ENCODE measurements at regions not wholly inside any gene's neighbourhood (a gene's known extent, or its start where the extent isn't known, plus 50 kb on each side); places are given as distances from the start of the nearest gene placed in this dataset.

GRCh38 chr2:212936572-212936971 lies 214.8 kb downstream of the IKZF2 start:
- H3K4me3 ChIP-seq (ENCODE audit: low read depth, low read length): no peak overlapping the region
- Mint-ChIP-seq H3K9me3 (ENCODE audit: unreplicated experiment) (no peaks in the 10 kb centered on the region), H3K27me3 (ENCODE audit: insufficient read depth, unreplicated experiment) (no peaks in the 10 kb centered on the region), H3K4me3 (ENCODE audit: unreplicated experiment) (no peak overlapping the region), H3K36me3 (ENCODE audit: insufficient read depth, unreplicated experiment) (no peaks in the 10 kb centered on the region), H3K27ac (ENCODE audit: unreplicated experiment) (no peak overlapping the region), H3K4me1 (ENCODE audit: low read depth, unreplicated experiment) (peaks cover 29% of the 10 kb centered on the region)
- DNase-seq: no peak
- H3K36me3 ChIP-seq (ENCODE audit: control insufficient read depth, insufficient read depth, low read length): no peaks in the 10 kb centered on the region
- intact Hi-C loops (cut with micrococcal nuclease; ENCODE audit: unreplicated experiment): no loop called here
- H3K27me3 ChIP-seq (replicated peaks; ENCODE audit: control insufficient read depth, insufficient read depth, low read length): no peaks in the 10 kb centered on the region
- H3K4me1 ChIP-seq: peaks cover 28% of the 10 kb centered on the region
- CTCF ChIA-PET: interaction anchor here (0.6 kb wide), 1 partner anchor 306 kb away, joined by 5 read pairs; no protein-coding TSS in a partner anchor
- no peaks in the 10 kb centered on the region for H3K9me3 ChIP-seq
- no peak for TF ChIP-seq CTCF (IDR thresholded peaks at IDR 0.05; ENCODE audit: insufficient read depth in 1 of 2, low read depth in 1 of 2, low read length in 1 of 2, severe bottlenecking in 1 of 2, unreplicated experiment in 1 of 2)
- BruUV-seq (replicated peaks): no TSS peak
- POLR2A ChIA-PET: no interaction called here

GRCh38 chr2:212935752-212936151 lies 215.7 kb downstream of the IKZF2 start:
- no TSS peak for BruUV-seq (replicated peaks)
- Mint-ChIP-seq H3K27ac (ENCODE audit: unreplicated experiment) (no peak overlapping the region), H3K27me3 (ENCODE audit: insufficient read depth, unreplicated experiment) (no peaks in the 10 kb centered on the region), H3K9me3 (ENCODE audit: unreplicated experiment) (no peaks in the 10 kb centered on the region), H3K4me3 (ENCODE audit: unreplicated experiment) (no peak overlapping the region), H3K36me3 (ENCODE audit: insufficient read depth, unreplicated experiment) (no peaks in the 10 kb centered on the region), H3K4me1 (ENCODE audit: low read depth, unreplicated experiment) (peaks cover 26% of the 10 kb centered on the region)
- Histone ChIP-seq H3K36me3 (ENCODE audit: control insufficient read depth, insufficient read depth, low read length) (no peaks in the 10 kb centered on the region), H3K4me3 (ENCODE audit: low read depth, low read length) (no peak overlapping the region), H3K4me1 (peaks cover 25% of the 10 kb centered on the region), H3K9me3 (no peaks in the 10 kb centered on the region), H3K27me3 (replicated peaks; ENCODE audit: control insufficient read depth, insufficient read depth, low read length) (no peaks in the 10 kb centered on the region)
- DNase-seq: no peak
- CTCF ChIA-PET: interaction anchor here (0.6 kb wide), 1 partner anchor 306 kb away, joined by 5 read pairs; no protein-coding TSS in a partner anchor
- intact Hi-C loops (cut with micrococcal nuclease; ENCODE audit: unreplicated experiment): no loop called here
- POLR2A ChIA-PET: no interaction called here
- no peak for TF ChIP-seq CTCF (IDR thresholded peaks at IDR 0.05; ENCODE audit: insufficient read depth in 1 of 2, low read depth in 1 of 2, low read length in 1 of 2, severe bottlenecking in 1 of 2, unreplicated experiment in 1 of 2)

- peaks cover 18% of the 10 kb centered on the region; the same call in 1 of the 2 replicates for H3K4me1 ChIP-seq
Observed at GRCh38 chr2:212931271-212931670, 220.1 kb downstream of the IKZF2 start.

More at GRCh38 chr2:212931271-212931670, 220.1 kb downstream of the IKZF2 start:
- H3K4me3 Mint-ChIP-seq (ENCODE audit: unreplicated experiment): no peak overlapping the region
- no peaks in the 10 kb centered on the region for H3K9me3 Mint-ChIP-seq (ENCODE audit: unreplicated experiment)
- Histone ChIP-seq H3K9me3 (no peaks in the 10 kb centered on the region), H3K27me3 (replicated peaks; ENCODE audit: control insufficient read depth, insufficient read depth, low read length) (no peaks in the 10 kb centered on the region), H3K36me3 (ENCODE audit: control insufficient read depth, insufficient read depth, low read length) (no peaks in the 10 kb centered on the region), H3K4me3 (ENCODE audit: low read depth, low read length) (no peak overlapping the region)
- ChIA-PET POLR2A (no interaction called here), CTCF (no interaction called here)
- no peak overlapping the region for H3K27ac Mint-ChIP-seq (ENCODE audit: unreplicated experiment)
- DNase-seq: no peak
- H3K36me3 Mint-ChIP-seq (ENCODE audit: insufficient read depth, unreplicated experiment): no peaks in the 10 kb centered on the region
- intact Hi-C loops (cut with micrococcal nuclease; ENCODE audit: unreplicated experiment): no loop called here
- no peaks in the 10 kb centered on the region for H3K27me3 Mint-ChIP-seq (ENCODE audit: insufficient read depth, unreplicated experiment)
- H3K4me1 Mint-ChIP-seq (ENCODE audit: low read depth, unreplicated experiment): peaks cover 18% of the 10 kb centered on the region
- TF ChIP-seq CTCF (IDR thresholded peaks at IDR 0.05; ENCODE audit: insufficient read depth in 1 of 2, low read depth in 1 of 2, low read length in 1 of 2, severe bottlenecking in 1 of 2, unreplicated experiment in 1 of 2): no peak
- no TSS peak for BruUV-seq (replicated peaks)

Data from Caco-2 (cell line).